Naive thymus-derived CD4-positive, alpha-beta T cell (primary cell): ENCODE measurements at regions not wholly inside any gene's neighbourhood (a gene's known extent, or its start where the extent isn't known, plus 50 kb on each side); places are given as distances from the start of the nearest gene placed in this dataset.
"Not testable (repeated sequence)": the region's sequence is repeated elsewhere in the genome, so short reads cannot be mapped to it uniquely, and the experiment has no call there.

Experiments used
- ATAC-seq: fragments of 150-1000 bp; cut with Tn5 transposase; 2 replicates; pipeline ENCODE4 v1.10.0; 2021; ENCODE audit warnings: mild to moderate bottlenecking, moderate library complexity
- CTCF ChIA-PET: fragments of 350-600 bp; sonication (Branson Sonifier 250); formaldehyde crosslinking; loops from one replicate; lab custom pipeline; 2021; ENCODE audit warnings: antibody characterized with exemption; lab: Charles Lee
- POLR2A ChIA-PET: fragments of 350-600 bp; sonication (Branson Sonifier 250); formaldehyde crosslinking; loops from one replicate; lab custom pipeline; 2021; ENCODE audit warnings: antibody characterized with exemption, inconsistent platforms; lab: Charles Lee
- DNase-seq, 9 donors: peaks; one replicate each; pipeline versions ENCODE4 v3.0.0 to v3.0.0-alpha.2; 2020 to 2022; ENCODE audit warnings: mixed read lengths in 1 of 9
- H3K27ac ChIP-seq: one replicate; pipeline ENCODE4 v1.7.0; 2013; ENCODE audit warnings: mild to moderate bottlenecking, low read depth, low read length, moderate library complexity
- H3K27me3 ChIP-seq, 2 donors: one replicate each; pipeline ENCODE4 v1.7.0; 2013; ENCODE audit warnings: low read length in 2 of 2, mild to moderate bottlenecking in 2 of 2, moderate library complexity in 2 of 2; ENCODE audit not compliant: control insufficient read depth in 2 of 2, insufficient read depth in 2 of 2
- H3K36me3 ChIP-seq, 3 experiments: 1 replicate in 2 of 3; 2 replicates in 1 of 3; pipeline ENCODE4 v1.7.0; 2013; ENCODE audit warnings: low read length in 3 of 3, mild to moderate bottlenecking in 3 of 3, moderate library complexity in 1 of 3; ENCODE audit not compliant: insufficient read depth in 3 of 3, control insufficient read depth in 2 of 3
- H3K4me1 ChIP-seq, 2 donors: one replicate each; pipeline ENCODE4 v1.7.0; 2013; ENCODE audit warnings: low read length in 2 of 2, mild to moderate bottlenecking in 2 of 2, moderate library complexity in 1 of 2; ENCODE audit not compliant: control insufficient read depth in 2 of 2, insufficient read depth in 2 of 2
- H3K4me3 ChIP-seq: 2 replicates; pipeline ENCODE4 v1.7.0; 2013; ENCODE audit warnings: mild to moderate bottlenecking, low read length
- H3K9me3 ChIP-seq, 3 experiments: 1 replicate in 2 of 3; 2 replicates in 1 of 3; pipeline ENCODE4 v1.7.0; 2013; ENCODE audit warnings: low read length in 3 of 3; ENCODE audit not compliant: control insufficient read depth in 2 of 3
- H3K27ac Mint-ChIP-seq, 9 donors: one replicate each; pipeline ENCODE4 v1.8.0; 2020 to 2022; ENCODE audit warnings: mixed read lengths in 9 of 9, mild to moderate bottlenecking in 8 of 9, moderate library complexity in 5 of 9, inconsistent platforms in 2 of 9
- H3K27me3 Mint-ChIP-seq, 5 donors: one replicate each; pipeline ENCODE4 v1.8.0; 2021 to 2022; ENCODE audit warnings: mixed read lengths in 5 of 5, mild to moderate bottlenecking in 1 of 5
- H3K36me3 Mint-ChIP-seq, 5 donors: one replicate each; pipeline ENCODE4 v1.8.0; 2020 to 2022; ENCODE audit warnings: mixed read lengths in 5 of 5, mild to moderate bottlenecking in 3 of 5, inconsistent platforms in 1 of 5
- H3K4me1 Mint-ChIP-seq, 7 donors: one replicate each; pipeline ENCODE4 v1.8.0; 2020 to 2022; ENCODE audit warnings: mixed read lengths in 7 of 7, mild to moderate bottlenecking in 3 of 7, inconsistent platforms in 1 of 7
- H3K4me3 Mint-ChIP-seq, 10 donors: one replicate each; pipeline ENCODE4 v1.8.0; 2020 to 2022; ENCODE audit warnings: mild to moderate bottlenecking in 10 of 10, mixed read lengths in 10 of 10, moderate library complexity in 6 of 10, inconsistent platforms in 2 of 10
- H3K9me3 Mint-ChIP-seq, 11 donors: one replicate each; pipeline ENCODE4 v1.8.0; 2020 to 2022; ENCODE audit warnings: mixed read lengths in 11 of 11, mild to moderate bottlenecking in 4 of 11, inconsistent platforms in 1 of 11, moderate library complexity in 1 of 11
- intact Hi-C, 2 donors: fragments of 100-400 bp; cut with micrococcal nuclease; formaldehyde crosslinking; loops; one replicate each; pipeline ENCODE4 v1.15.1; 2023

DNA sequence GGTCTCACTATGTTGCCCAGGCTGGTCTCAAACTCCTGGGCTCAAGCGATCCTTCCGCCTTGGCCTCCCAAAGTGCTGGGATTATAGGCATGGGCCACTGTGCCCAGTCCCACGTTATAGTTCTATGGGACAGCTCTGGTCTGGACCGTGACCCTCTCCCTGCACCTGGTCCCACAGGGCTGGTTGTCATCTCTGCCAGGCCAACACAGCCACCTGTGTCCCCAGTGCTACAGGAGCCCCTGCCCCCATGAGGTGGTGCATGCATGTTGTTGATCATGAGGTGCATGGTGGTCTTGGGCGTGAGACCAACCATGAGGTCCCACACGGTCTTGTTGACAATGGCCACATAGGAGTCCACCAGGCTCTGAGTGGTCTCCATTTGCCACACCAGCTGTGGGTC lies 51.0 kb upstream of the UBE2Q2 start:
- POLR2A ChIA-PET, H3K4me1 ChIP-seq, H3K27me3 ChIP-seq, H3K27ac ChIP-seq, H3K36me3 ChIP-seq, H3K9me3 Mint-ChIP-seq, H3K4me1 Mint-ChIP-seq, H3K9me3 ChIP-seq, intact Hi-C loops, H3K4me3 Mint-ChIP-seq, CTCF ChIA-PET, ATAC-seq, DNase-seq, H3K36me3 Mint-ChIP-seq, H3K4me3 ChIP-seq, H3K27ac Mint-ChIP-seq: not testable (repeated sequence)
- peaks cover 3 to 28% (median 19%) of the 10 kb centered on the region in 5 donors for H3K27me3 Mint-ChIP-seq

DNA sequence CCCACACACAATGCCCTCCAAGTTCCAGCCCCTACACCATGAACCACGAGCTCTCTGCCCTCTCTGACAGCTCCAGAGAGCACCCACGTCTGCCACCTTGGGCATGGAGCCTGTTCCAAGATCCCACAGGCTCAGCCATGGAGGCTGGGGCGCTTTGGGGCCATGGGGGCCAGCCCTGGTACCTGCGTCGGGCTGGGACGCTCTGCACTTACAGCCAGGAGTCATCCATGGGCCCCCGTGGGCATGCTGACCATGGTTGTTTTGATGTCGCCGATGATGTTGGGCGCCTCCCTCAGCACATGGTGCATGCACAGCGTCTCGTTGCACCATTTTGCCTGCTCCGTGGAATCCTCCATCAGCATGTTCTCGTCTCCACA lies 51.9 kb upstream of the UBE2Q2 start:
- Mint-ChIP-seq H3K27me3 (peaks cover 3 to 30% (median 12%) of the 10 kb centered on the region in 5 donors), H3K9me3 (no peaks in the 10 kb centered on the region), H3K36me3 (no peaks in the 10 kb centered on the region), H3K27ac (no peak overlapping the region), H3K4me1 (no peaks in the 10 kb centered on the region), H3K4me3 (no peak overlapping the region)
- ChIA-PET CTCF (no interaction called here), POLR2A (no interaction called here)
- DNase-seq (peak in 1 of 9 donors; percentile 19), ATAC-seq (no peak)
- Histone ChIP-seq H3K36me3 (no peaks in the 10 kb centered on the region), H3K4me3 (no peak overlapping the region), H3K27ac (no peak overlapping the region), H3K9me3 (no peaks in the 10 kb centered on the region), H3K27me3 (no peaks in the 10 kb centered on the region), H3K4me1 (no peaks in the 10 kb centered on the region)
- intact Hi-C loops: no loop called here

DNA sequence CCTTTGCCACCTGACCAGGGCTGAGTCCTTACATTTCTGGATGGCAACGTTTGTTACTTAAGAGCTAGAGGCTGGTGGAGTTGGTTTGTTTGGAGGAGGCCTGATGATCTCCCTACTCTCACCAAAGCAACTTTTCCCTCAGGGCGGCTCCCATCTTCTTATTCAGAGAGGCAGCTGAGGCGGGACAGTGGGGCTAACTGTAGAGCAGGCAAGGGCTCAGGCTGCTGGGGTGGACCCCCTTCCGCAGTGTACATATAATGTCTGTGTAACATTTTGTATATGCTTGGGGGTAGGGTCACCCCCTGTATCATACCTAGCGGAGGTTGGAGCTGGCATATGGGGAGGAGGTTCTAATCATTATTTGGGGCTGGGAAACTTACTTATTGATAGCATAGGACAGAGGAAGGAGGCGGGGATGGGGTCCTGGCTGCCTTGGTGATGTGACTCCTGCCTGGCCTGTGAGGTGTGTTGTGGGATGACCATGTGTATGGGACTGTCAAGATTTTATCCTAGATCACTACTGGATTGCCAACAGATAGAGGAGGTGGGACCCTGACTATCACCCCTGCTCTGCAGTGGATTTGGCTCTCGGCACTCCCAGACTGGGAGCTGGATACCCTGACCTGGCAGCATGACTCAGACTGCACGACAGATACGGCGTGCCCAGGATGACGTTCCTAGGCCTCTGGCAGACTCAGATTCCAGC lies 52.5 kb upstream of the UBE2Q2 start:
- intact Hi-C loops: no loop called here
- Mint-ChIP-seq H3K4me1 (no peaks in the 10 kb centered on the region), H3K27ac (no peak overlapping the region), H3K27me3 (peaks cover 3 to 35% (median 12%) of the 10 kb centered on the region in 5 donors), H3K4me3 (no peak overlapping the region), H3K36me3 (no peaks in the 10 kb centered on the region), H3K9me3 (no peaks in the 10 kb centered on the region)
- Histone ChIP-seq H3K4me3 (no peak overlapping the region), H3K27me3 (no peaks in the 10 kb centered on the region), H3K27ac (no peak overlapping the region), H3K36me3 (no peaks in the 10 kb centered on the region), H3K9me3 (no peaks in the 10 kb centered on the region), H3K4me1 (no peaks in the 10 kb centered on the region)
- ChIA-PET CTCF (no interaction called here), POLR2A (no interaction called here)
- ATAC-seq (no peak), DNase-seq (peak in 1 of 9 donors; percentile 12)

DNA sequence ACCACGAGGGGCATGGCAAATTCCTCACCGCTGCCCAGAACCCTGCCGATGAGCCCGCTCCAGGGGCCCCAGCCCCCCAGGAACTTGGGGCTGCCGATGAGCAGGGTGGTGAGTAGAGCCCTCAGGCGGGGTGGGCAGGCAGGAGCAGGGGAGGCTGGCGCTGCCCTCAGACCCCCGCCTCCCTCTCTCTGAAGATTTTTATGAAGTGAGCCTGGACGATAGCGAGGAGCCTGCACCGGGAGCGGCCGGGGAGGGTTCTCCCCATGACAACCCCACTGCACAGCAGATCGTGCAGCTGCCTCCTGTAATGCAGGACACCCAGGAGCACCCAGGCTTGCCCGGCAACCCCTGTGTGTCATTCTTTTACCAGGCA lies 56.7 kb upstream of the UBE2Q2 start:
- H3K36me3 ChIP-seq: no peaks in the 10 kb centered on the region
- H3K27ac ChIP-seq: no peak overlapping the region
- POLR2A ChIA-PET: no interaction called here
- Mint-ChIP-seq H3K27ac (no peak overlapping the region), H3K36me3 (no peaks in the 10 kb centered on the region), H3K4me3 (no peak overlapping the region), H3K9me3 (no peaks in the 10 kb centered on the region), H3K27me3 (peaks cover 7 to 43% (median 16%) of the 10 kb centered on the region in 5 donors), H3K4me1 (no peaks in the 10 kb centered on the region)
- no peaks in the 10 kb centered on the region for H3K9me3 ChIP-seq
- DNase-seq: peak in 1 of 9 donors; percentile 4
- no peaks in the 10 kb centered on the region for H3K27me3 ChIP-seq
- CTCF ChIA-PET: interaction anchor here (1.0 kb wide), 1 partner anchor 18 kb away, joined by 3 read pairs; no protein-coding TSS in a partner anchor
- H3K4me3 ChIP-seq: no peak overlapping the region
- intact Hi-C loops: no loop called here
- ATAC-seq: no peak
- no peaks in the 10 kb centered on the region for H3K4me1 ChIP-seq

DNA sequence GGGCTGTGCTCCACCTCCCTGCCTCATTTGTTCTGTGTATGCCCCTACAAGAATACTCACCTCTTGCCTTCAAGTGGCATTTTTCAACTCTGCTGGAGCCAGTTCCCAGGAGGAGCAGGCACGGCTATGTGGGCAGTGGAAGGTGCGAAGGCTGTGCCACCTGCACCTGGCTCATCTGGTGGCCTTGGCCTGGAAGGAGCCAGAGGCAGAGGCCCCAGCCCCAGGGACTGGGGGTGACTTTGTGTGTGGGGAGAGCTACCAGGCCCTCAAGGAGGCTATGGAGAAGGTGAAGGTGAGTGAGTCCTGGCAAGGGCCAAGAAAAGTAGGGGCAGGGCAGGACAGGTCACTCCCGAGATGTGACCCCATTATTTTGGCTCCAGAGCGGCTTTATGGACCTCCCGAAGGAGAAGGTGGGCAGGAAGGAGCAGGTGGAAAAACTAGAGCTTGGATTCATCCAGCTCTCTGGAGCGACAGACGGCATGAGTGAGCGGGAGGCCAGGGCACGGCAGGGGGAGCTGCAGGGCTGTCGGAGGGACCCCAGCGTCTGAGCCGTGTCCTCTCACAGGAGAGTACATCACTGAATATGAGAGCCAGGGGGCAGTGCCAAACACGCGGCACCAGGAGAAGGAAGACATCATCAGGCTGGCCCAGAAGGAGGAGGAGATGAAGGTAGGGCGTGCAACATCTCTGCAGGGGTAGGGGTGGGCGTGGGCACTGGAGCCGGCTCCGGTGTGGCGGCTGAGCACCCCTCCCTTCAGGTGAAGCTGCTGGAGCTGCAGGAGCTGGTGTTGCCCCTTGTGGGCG lies 57.3 kb upstream of the UBE2Q2 start:
- Histone ChIP-seq H3K27ac (no peak overlapping the region), H3K9me3 (no peaks in the 10 kb centered on the region), H3K4me1 (no peaks in the 10 kb centered on the region), H3K4me3 (no peak overlapping the region), H3K27me3 (no peaks in the 10 kb centered on the region), H3K36me3 (no peaks in the 10 kb centered on the region)
- Mint-ChIP-seq H3K4me1 (no peaks in the 10 kb centered on the region), H3K27me3 (peaks cover 7 to 43% (median 15%) of the 10 kb centered on the region in 5 donors), H3K9me3 (no peaks in the 10 kb centered on the region), H3K4me3 (no peak overlapping the region), H3K27ac (no peak overlapping the region), H3K36me3 (no peaks in the 10 kb centered on the region)
- ChIA-PET POLR2A (no interaction called here), CTCF (no interaction called here)
- intact Hi-C loops: no loop called here
- DNase-seq (peak in 1 of 9 donors; percentile 13), ATAC-seq (no peak)

DNA sequence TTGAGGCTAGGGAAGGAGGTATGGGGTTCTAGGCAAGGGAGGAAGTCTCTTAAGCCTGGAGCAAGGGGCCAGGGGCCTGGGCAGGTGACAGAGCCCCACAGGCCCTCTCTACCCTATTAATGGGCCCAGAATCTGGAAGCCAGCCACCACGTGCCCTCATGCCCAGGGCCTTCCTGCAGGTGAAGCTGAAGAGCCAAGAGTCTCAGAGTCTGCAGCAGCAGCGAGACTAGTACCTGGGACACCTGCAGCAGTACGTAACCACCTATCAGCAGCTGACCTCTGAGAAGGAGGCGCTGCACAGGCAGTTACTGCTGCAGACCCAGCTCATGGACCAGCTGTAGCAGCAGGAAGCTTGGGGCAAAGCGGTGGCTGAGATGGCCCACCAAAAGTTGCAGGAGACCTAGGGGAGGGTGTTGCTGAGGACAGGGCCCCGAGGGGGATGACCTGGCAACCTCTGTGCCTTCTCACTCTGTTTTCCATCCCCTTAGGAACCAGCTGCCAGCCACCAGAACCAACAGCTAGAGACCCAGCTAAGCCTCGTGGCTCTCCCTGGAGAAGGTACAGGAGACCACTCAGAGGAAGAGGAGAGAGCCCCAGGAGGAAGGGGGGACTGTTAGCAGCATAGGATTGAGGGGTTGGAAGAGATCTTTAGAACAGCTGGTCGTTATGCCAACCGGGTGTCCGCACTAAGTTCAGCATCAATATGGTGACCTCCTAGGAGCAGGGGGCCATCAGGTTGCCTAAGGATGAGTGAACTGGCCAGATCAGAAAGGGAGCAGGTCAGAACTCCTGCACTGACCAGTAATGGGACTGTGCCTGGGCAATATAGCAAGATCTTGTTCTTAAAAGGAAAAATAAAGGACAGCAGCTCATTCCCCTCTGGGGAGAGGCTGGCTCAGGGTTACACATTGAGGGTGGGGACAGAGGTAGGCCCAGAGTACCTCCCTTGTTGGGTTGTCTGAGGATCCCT lies 58.5 kb upstream of the UBE2Q2 start:
- intact Hi-C loops, H3K27ac ChIP-seq, CTCF ChIA-PET, ATAC-seq, H3K4me1 ChIP-seq, POLR2A ChIA-PET, H3K36me3 ChIP-seq, H3K4me3 ChIP-seq, H3K27me3 ChIP-seq, H3K9me3 Mint-ChIP-seq, H3K36me3 Mint-ChIP-seq, H3K4me1 Mint-ChIP-seq, H3K27ac Mint-ChIP-seq, H3K4me3 Mint-ChIP-seq, H3K9me3 ChIP-seq: not testable (repeated sequence)
- DNase-seq: peak in 1 of 9 donors; percentile 14
- H3K27me3 Mint-ChIP-seq: peaks cover 7 to 40% (median 12%) of the 10 kb centered on the region in 5 donors
